ENCODE measurements at regions not wholly inside any gene's neighbourhood (a gene's known extent, or its start where the extent isn't known, plus 50 kb on each side); places are given as distances from the start of the nearest gene placed in this dataset.
"Not testable (repeated sequence)": the region's sequence is repeated elsewhere in the genome, so short reads cannot be mapped to it uniquely, and the experiment has no call there.

DNA sequence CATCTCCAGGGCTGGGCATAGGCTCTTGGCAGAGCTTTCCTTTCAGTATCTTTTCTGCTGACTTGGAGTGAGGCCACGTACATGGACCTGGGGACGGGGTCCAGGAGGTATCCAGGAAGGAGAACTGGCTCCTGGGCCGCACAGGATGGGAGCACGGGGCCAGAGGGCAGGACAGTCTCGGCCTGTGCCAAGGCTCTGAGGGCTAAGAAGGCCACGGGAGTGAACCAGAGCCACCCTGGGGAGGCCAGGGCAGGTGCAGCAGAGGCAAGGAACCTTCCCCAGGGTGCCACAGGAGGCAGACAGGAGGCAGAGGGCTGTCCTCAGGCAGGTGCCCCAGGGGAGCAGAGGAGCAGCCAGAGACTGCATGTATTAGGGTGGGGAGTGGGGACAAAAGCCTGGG lies 50.3 kb downstream of the PLXNA1 start:
- DNase-seq: no peak

DNA sequence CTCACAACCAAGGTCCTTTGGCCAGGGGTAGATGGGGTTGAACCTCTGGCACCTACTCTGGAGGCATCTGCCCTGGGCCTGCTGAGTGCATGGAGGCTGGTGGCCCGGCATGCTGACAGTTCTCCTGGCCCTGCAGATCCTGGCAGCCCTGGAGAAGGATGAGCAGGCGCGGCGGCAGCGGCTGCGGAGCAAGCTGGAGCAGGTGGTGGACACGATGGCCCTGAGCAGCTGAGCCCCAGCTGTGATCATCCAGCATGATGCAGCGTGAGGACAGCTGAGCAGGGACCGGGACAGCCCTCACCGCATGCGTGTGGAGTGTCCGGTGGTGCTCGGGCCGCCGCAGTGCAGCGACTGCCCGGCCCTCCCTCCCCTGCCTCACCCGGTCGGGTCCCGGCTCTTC lies 50.9 kb downstream of the PLXNA1 start:
- DNase-seq: no peak

DNA sequence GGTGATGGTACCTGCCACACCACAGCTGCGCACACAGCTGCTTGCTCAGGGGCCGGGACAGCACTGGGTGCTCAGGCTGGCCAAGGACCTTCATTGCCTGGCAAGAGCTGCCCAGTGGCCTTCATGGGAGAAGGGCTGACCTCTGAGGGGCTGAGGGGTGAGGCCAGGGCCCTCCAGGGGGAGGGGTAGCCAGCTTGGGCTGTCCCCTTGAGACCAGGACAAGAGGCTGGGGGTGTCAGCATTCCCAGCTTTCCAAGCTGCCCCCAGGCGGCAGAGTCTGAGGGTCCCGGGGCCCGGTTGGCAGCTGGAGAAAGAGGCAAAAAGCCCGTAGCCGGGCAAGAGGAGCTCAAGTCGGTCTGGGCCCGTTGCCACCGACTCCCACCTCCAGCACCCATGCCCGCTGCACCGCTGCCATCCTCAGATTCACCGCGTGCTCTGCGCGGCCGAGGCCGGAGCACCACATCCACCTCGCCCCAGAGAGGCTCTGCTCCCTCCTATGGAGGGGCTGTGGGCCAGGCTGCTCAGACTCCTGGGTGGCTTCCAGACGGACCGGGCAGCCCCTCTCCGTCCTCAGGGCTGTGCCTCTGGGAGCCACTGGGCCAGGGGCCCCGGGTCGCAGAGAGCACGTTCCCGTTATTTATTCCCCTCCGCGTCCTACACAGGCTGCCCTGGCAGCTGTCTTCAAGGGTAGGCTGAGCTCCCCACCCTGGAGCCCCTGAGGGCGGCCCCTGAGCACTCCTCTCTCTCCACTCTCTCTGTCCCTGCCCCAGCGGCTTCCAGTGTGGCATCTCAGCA lies 51.5 kb downstream of the PLXNA1 start:
- no peak for DNase-seq

DNA sequence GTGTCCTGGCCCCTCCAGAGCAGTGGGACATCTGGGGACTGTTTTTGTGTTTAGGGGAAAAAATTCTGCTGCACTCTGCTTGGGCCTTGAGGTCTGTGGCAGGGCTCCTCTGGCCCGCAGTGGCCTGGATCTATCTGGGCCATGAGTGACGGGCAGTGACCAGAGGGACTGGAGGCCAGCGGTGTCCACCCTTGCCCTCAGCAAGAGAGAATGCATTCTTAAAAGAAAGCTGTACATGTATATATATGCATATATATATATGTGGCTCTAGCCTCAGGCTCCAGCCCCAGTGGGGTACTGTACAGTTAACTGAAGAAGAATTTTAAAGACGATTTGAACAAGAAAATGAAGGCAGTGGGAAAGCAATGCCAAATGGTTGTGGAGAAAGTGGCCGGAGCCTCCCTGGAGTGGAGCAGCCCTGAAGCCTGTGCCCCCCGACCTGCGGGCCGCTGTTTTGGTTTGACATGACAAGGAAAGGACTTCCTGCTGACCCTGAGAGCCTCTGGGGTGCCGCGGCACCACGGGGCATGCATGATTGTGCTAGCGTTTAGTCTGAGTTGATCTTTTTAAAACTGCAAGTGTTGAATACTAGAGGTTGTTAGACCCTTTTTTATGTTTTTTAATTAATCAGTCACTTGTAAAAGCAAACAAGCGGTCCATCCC lies 52.2 kb downstream of the PLXNA1 start:
- DNase-seq: no peak

DNA sequence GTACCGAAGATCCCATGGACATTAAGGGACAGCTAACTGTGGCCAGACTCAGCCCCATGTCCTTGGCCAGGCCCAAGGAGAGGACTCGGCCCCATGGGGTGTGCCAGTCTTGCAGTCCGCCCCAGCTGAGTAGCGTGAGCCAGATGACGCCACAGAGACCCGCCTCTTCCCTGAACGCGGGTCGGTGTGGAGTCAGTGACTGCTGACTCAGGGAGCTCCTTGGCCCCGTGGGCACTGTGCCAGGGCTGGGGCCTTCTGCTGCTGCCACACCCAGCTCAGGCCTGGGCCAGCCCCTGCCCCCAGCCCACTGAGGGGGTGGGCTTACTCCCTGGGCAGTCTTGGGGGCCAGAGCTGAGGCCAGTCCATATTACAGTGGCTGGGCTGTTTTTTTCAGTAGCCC lies 52.8 kb downstream of the PLXNA1 start:
- no peak for DNase-seq

DNA sequence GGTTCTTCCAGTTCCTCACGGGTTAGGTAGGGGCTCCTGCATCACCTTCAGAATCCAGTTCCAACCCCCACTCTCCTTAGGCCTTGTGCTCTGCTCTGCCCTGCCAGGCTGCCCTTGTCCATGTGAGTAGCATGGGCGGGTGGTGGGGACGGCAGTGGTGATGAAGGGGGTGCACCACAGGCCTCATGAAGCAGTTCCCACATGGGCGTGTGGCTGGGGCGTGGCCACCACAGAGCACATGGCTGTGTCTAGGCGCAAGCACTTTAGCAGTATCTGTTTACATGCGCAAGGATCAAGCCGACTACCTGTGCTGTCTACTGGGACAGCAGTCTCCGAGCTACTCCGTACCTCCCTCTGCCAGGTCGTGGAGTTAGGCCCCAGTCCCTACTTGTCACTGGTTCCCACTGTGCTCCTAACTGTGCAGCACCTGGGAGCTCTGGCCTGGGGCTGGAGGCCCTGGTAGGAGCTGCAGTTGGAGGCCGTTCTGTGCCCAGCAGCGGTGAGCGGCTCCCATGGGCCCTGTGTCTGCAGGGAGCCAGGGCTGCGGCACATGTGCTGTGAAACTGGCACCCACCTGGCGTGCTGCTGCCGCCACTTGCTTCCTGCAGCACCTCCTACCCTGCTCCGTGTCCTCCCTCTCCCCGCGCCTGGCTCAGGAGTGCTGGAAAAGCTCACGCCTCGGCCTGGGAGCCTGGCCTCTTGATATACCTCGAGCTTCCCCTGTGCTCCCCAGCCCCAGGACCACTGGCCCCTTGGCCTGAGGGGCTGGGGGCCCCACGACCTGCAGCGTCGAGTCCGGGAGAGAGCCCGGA lies 53.5 kb downstream of the PLXNA1 start:
- no peak for DNase-seq

DNA sequence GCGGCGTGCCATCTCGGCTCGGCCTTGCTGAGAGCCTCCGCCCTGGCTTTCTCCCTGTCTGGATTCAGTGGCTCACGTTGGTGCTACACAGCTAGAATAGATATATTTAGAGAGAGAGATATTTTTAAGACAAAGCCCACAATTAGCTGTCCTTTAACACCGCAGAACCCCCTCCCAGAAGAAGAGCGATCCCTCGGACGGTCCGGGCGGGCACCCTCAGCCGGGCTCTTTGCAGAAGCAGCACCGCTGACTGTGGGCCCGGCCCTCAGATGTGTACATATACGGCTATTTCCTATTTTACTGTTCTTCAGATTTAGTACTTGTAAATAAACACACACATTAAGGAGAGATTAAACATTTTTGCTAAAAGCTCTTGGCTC lies 54.1 kb downstream of the PLXNA1 start:
- DNase-seq: no peak

DNA sequence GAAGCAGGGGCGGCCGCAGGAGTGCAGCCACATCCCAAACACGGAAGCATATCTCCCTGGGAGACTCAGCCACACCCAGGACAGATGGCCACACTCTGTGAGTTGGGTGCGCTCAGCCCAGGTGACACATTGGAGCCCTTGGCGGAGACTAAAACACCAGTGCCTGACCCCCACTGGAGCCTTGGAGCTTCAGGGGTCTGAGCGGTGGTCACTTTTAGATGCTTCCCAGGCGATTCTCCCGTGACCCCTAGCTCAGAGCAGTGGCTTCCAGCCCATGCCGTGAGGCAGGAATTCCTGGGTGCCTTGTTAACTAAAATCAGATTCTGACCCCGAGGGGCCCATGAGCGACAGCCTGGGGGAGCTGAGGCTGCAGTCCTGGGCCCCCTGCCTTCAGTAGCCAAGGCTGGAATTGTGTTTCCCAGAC lies 54.5 kb downstream of the PLXNA1 start:
- DNase-seq: no peak

DNA sequence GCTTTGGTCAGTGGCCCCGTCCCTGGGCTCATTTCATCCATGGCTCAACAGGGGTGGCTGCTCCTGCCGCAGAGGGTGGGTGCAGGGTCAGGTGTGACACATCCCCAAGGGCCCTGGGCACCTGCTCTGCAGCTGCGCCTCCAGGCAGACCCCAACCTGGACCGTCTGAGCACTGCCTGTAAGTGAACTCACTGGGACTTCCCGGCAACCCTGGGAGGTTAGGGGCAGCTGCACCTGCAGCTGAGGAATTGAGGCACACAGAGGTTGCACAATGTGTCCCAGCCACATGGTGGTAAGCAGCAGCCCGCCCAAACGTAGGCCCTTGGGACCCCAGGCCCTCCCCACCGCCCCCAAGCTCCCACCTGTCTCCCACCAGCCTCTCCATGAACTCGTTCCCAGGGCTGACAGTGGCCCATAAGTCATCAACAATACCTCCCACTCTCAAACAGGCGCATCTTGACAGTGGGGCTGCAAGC lies 55.1 kb downstream of the PLXNA1 start:
- no peak for DNase-seq

DNA sequence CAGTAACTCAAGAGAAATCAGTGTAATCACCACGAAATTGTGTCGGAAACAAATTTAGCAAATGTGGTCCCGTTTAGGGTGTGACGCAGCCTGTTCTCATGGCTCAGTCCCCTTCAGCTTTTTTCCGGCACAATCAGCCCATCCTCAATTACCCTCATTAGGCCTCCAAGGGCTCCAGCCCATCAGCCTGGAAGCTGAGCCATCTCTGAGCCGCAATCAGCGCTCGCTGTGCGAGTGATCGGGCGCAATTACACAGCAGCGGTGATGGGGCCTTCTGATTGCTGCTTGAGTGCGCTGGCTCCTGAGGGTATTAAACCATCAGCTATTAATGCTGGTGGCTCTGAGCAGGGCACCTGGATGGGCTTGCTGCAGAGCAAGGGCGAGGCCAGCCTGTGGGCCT lies 55.6 kb downstream of the PLXNA1 start:
- DNase-seq: no peak

DNA sequence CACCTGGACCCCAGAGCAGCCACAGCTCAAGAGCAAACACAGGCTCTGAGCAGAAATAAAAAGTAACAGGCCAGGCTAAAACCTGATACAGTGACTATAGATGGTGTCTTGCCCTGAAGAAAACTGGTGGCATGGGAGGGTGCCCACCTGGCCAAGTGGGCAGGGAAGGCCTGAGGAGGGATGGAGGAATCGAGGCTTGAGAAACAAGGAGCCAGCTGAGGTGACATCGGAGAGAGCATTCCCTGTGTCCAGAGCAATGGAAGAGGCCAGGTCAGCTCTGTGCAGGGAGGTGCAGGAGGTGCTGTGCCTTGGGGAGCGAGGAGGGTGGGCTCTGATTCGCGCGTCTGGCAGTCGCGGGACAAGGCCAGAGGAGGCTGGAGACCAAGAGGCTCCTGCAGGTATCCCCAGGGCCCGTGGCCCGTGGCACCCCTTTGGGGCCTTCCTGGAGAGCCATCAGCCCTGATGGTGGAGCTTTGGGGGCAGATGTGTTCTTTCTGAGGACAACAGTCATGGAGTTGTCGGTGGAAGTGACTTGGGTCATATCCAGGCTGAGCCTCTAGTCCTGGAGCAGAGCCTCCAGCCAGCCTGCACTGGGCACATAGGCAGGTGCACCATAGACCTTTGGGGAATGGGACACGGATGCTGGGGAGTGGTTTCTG lies 56.1 kb downstream of the PLXNA1 start:
- peak; percentile 6 for DNase-seq

DNA sequence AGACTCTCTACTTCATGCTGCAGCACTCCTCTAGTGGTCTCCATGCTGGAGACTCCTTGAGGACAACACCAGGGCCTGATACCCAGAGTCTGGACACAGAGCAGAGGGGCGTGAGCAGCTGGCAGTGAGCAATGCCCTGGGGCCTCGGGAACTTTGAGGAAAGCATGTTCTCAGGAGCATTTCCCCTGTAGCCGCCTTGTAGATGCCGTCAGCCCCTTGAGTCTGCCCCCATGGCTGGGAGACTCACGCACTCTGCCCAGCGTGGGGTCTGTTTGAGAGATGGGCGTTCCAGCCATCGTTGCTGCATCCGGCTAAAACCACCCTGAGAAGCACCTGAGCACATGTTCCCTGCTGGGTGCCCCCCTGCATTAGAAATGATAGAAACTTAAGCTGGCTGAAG lies 56.8 kb downstream of the PLXNA1 start:
- no peak for DNase-seq

DNA sequence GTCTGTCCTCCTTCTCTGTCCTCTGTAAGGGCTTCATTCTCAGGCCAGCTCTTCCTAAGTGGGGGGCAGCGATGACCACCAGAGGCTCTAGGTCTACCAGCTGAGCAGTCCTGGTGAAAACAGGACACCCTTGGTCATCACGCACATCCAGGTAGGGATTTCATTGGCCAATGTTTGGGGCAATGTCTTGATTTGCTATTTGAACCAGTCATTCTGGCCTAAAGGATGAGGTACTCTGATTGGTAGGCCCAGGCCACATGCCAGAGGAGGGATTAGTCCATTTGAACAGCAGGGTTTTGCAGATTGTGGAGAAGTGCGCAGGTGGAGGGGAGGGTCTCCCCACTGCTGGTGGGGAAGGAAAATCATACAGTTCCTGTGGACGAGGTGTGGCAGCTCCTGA lies 57.3 kb downstream of the PLXNA1 start:
- no peak for DNase-seq

DNA sequence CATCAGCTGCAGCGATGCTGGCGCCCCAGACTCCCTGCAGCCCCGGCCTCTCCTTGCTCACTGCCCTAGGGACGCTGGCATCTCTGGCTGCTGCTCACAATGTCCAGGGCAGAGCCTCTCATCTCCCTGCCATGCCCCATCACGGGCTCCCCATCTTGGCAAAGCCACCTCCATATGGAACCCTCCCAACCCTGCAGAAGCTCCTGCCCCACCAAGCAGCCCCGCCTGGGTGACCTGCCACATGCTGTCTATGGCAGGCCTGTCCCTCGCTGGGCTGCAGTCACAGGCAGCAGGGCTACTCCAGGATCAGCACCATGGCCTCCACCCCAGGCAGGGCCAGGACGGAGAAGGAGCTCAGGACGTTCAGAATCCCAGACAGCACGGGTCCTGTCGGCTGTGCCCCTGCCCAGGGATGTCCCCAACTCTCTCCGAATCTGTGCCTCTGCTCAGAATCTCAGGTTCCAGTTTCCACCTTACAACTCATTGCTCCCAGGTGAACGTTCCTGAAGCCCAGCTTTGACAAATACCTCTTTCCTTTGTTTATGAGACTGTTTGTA lies 58.4 kb downstream of the PLXNA1 start:
- peak; percentile 7 for DNase-seq

DNA sequence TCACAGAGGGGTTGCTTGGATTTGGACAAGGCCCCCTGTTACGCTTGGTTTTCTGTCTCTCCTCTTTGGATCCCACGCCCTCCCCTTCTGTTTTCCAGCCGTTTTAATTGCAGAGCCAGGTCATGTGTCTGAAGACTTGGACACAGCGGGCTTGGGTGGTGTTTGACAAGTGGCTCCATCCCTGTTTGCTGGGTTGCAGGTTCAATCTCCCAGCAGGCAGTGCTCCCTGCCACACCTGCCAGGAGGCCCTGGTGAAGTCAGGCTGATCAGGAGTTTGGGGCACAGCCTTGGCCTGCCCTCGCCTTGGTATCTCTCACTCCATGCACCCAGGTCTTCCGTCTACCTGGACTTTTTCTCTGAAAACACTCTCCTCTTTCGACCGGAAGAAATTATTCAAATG lies 59.0 kb downstream of the PLXNA1 start:
- no peak for DNase-seq

DNA sequence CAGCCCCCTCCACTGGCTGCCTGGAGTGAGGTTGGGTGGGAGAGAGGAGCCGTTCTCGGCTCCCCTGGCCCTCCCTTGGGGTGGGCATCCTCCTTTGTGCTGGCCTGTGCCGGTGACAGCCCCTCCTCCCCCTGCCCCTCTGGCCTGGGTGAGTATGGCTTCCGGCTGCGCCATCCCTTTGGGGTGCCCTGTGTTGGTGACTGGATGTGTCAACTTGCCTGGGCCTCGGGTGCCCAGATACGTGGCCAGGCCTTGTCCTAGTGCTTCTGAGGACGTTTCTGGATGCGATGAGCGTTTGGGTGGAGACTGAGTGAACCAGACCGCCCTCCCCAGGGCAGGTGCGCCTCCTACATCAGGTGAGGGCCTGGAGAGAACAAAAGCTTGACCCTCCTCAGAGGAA lies 59.7 kb downstream of the PLXNA1 start:
- DNase-seq: no peak

DNA sequence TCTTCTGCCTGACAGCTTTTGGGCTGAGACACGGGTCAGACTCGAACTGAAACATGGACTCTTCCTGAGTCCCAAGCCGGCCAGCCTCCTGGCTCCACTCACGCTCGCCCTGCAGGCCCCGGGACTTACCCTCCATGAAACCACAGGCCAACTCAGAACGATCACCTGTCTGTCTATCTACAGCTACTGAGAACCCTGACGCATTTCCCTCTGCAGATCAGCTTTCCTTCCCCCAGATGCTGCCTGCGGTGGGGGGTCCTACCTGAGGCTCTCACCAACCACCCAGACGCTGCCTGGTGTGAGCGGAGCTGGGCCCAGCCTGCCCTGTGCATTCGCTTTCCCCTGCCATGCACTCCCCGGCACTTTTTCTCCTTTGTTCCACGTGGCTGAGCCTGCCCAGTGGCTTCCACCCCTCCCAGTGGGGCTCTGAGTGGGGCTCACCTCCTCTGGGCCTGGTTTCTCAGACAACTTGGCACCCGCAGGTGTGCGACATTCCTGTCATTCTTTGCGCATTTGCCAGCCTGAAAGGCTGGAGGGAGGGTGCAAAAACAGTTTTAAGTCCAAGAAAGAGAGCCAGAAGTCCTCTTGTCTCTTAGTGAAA lies 60.2 kb downstream of the PLXNA1 start:
- DNase-seq: no peak

DNA sequence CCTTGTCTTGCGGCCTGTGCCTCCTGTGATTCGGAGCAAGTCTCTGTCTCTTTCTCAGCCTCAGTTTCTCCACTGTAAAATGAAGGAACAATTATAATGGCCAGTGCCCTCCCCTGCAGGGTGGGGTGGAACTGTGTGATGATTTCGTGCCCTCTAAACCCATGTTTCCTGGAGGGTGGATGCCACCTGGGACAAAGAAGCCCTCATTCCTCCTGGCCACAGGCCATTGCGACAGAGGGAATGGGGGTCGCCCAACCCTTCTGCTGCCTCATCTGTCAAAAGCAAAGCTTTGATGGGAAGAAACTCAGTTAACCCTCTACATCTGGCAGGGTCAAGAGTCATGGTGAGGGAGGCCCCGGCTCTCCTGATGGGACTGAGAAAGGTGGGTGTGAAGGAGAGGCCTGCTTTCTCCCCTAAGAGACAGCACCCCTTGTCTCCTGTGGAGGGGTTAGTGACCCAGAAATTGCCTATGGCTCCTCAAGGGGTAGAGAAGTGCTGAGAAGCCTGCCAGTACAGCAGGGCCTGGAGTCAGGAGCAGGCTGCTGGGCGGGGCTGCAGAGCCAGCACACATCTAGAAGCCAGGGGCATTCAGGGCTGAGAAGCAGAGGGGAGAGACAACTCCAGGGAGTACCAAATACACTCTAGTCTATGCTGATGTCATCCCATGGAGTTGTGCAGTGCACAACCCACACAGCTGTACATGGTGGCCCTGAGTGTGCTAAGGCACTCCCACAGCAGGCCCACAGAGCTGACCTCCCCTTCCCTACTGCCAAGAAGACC lies 61.0 kb downstream of the PLXNA1 start:
- no peak for DNase-seq

DNA sequence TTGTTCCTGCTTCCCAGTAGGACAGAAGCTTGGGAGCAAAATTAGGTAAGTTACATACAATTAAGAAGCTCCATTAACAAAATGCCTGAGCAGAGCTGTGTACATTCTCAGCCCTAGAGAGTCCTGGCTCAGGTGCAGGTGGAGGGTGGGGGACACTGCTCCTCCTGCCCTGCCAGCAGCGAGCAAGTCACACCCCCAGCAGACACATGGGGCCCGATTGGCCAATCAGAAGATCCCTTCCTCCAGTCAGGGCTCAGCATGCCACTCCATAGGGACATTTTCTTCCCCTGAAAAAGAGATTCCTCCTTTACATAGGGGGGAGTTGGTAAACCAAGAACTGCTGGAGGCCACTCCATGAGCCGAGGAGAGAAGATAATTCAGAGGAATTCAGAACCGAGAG lies 62.1 kb downstream of the PLXNA1 start:
- no peak for DNase-seq

DNA sequence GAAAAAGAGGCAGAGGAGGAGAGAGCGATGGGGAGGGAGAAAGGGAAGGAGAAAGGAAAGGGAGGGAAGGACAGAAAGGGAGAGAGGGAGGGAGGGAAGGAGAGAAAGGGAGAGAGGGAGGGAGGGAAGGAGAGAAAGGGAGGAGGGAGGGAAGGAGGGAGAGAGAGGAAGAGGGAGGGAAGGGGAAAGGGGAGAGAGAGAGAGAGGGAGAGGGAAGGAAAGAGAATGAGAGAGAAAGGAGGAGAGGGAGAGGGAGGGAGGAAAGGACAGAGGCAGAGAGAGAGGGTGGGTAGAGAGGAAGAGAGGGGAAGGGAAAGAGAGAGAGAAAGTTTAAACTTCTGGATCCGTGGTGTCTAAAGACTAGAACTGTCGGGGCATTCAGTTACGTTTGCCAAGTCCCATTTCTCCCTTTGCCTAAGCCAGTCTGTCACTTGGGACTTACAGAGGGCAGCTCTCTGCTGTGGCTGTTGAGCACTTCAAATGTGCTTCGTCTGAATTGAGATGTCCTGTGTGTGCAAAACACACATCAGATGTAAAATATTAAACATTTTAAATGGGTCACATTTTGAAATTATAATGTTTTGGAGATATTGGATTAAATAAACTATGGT lies 62.6 kb downstream of the PLXNA1 start:
- DNase-seq: no peak

DNA sequence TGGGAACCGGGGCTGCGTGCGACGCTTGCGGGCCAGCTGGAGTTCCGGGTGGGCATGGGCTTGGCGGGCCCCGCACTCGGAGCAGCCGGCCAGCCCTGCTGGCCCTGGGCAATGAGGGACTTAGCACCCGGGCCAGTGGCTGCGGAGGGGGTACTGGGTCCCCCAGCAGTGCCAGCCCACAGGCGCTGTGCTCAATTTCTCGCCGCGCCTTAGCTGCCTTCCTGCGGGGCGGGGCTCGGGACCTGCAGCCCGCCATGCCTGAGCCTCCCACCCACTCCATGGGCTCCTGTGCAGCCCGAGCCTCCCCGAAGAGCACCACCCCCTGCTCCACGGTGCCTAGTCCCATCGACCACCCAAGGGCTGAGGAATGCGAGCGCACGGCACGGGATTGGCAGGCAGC lies 63.8 kb downstream of the PLXNA1 start:
- DNase-seq: not testable (repeated sequence)
